Suprapubic skin (tissue), 4 donors: ENCODE measurements at regions not wholly inside any gene's neighbourhood (a gene's known extent, or its start where the extent isn't known, plus 50 kb on each side); places are given as distances from the start of the nearest gene placed in this dataset.

Source experiments
- DNase-seq, 2 donors: peaks; one replicate each; pipeline ENCODE4 v3.0.0-alpha.2; 2019; ENCODE audit warnings: low spot score in 2 of 2
- H3K27ac ChIP-seq: fragments of 200-600 bp; sonication (generic); one replicate; pipeline ENCODE4 v1.5.1; 2019
- H3K27me3 ChIP-seq: fragments of 200-600 bp; sonication (generic); one replicate; pipeline ENCODE4 v1.5.1; 2019
- H3K36me3 ChIP-seq: fragments of 200-600 bp; sonication (generic); one replicate; pipeline ENCODE4 v1.5.1; 2019
- H3K4me1 ChIP-seq: fragments of 200-600 bp; sonication (generic); one replicate; pipeline ENCODE4 v1.5.1; 2019
- H3K4me3 ChIP-seq: fragments of 200-600 bp; sonication (generic); one replicate; pipeline ENCODE4 v1.5.1; 2019; ENCODE audit warnings: mild to moderate bottlenecking
- H3K9me3 ChIP-seq: fragments of 200-600 bp; sonication (generic); one replicate; pipeline ENCODE4 v1.5.1; 2019
- EP300 ChIP-seq: sonication (generic); formaldehyde crosslinking; IDR thresholded peaks from one replicate; pipeline ENCODE4 v1.6.1; 2017; ENCODE audit warnings: antibody characterized with exemption
- POLR2A ChIP-seq, 2 donors: fragments of 450-650 bp; IDR thresholded peaks; one replicate each; pipeline ENCODE4 v1.6.1; 2017; ENCODE audit warnings: antibody characterized with exemption in 2 of 2, mild to moderate bottlenecking in 2 of 2, moderate library complexity in 2 of 2
- POLR2AphosphoS5 ChIP-seq, 3 donors: sonication (generic); formaldehyde crosslinking; IDR thresholded peaks; one replicate each; pipeline ENCODE4 v1.6.1; 2017; ENCODE audit warnings: antibody characterized with exemption in 3 of 3
- WGBS: methylation state at CpG from one replicate; pipeline ENCODE4 v1.1.5; 2018; 5-methylcytosine and 5-hydroxymethylcytosine counted together
- TF ChIP-seq, protein P1 (sequence below), 2 donors: fragments of 200-600 bp in 1 of 2; fragments of 450-650 bp in 1 of 2; sonication (generic) in 1 of 2; IDR thresholded peaks; one replicate each; pipeline ENCODE4 v1.5.1; 2016 to 2019; ENCODE audit warnings: antibody characterized with exemption in 2 of 2, mild to moderate bottlenecking in 1 of 2, moderate library complexity in 1 of 2

DNA sequence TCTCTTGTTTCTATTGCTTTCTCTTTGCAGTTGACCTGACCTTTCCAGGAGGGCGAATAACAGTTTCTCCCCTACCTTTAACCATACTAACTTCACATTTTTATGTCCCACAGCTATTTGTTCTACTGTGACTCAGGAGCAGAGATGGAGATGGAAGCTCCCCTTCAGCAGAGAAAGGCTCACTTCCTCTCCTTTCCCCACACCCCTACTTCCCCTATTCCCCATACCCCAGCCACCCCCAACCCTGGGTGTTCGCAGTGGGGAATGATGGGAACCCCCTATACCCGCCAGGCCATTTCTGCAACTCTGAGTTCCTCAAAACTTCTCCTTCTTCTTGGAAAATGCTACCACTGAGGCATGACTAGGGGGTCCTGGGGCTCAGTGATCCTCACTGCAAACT lies 285.4 kb upstream of the MGAT5 start:
- Histone ChIP-seq H3K36me3 (no peaks in the 10 kb centered on the region), H3K4me3 (no peak overlapping the region), H3K4me1 (no peaks in the 10 kb centered on the region), H3K9me3 (no peaks in the 10 kb centered on the region), H3K27ac (no peak overlapping the region), H3K27me3 (no peaks in the 10 kb centered on the region)
- WGBS: 93% methylated on average over 3 of the region's 3 CpGs
- no peak for DNase-seq
- TF ChIP-seq EP300 (no peak), POLR2A (IDR thresholded peaks at IDR 0.05) (no peak), POLR2AphosphoS5 (IDR thresholded peaks at IDR 0.05) (no peak)

DNA sequence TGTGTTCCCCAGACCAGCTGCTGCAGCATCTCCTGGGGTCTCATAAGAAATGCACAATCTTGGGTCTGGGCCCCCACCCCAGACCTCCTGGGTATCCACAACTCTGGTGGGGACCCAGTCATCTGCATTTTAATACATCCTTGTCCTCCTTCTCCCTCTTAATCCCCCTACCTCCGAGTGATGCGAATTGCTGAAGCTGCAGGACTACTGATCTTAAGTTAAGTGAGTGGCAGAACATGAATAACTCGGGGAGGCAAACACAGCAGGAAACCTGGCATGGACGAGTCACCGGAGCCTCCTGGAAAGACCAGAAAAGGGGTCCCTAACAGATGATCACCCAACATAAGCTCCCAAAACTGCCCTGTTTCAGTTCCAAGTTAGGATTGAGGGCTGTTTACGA lies 283.2 kb upstream of the MGAT5 start:
- Histone ChIP-seq H3K4me1 (no peaks in the 10 kb centered on the region), H3K27ac (no peak overlapping the region), H3K9me3 (no peaks in the 10 kb centered on the region), H3K4me3 (no peak overlapping the region), H3K27me3 (no peaks in the 10 kb centered on the region), H3K36me3 (no peaks in the 10 kb centered on the region)
- WGBS: 84% methylated on average over 6 of the region's 6 CpGs
- TF ChIP-seq POLR2A (IDR thresholded peaks at IDR 0.05): no peak
- TF ChIP-seq, protein P1, sequence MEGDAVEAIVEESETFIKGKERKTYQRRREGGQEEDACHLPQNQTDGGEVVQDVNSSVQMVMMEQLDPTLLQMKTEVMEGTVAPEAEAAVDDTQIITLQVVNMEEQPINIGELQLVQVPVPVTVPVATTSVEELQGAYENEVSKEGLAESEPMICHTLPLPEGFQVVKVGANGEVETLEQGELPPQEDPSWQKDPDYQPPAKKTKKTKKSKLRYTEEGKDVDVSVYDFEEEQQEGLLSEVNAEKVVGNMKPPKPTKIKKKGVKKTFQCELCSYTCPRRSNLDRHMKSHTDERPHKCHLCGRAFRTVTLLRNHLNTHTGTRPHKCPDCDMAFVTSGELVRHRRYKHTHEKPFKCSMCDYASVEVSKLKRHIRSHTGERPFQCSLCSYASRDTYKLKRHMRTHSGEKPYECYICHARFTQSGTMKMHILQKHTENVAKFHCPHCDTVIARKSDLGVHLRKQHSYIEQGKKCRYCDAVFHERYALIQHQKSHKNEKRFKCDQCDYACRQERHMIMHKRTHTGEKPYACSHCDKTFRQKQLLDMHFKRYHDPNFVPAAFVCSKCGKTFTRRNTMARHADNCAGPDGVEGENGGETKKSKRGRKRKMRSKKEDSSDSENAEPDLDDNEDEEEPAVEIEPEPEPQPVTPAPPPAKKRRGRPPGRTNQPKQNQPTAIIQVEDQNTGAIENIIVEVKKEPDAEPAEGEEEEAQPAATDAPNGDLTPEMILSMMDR (IDR thresholded peaks at IDR 0.05): no peak
- no peak for TF ChIP-seq POLR2AphosphoS5 (IDR thresholded peaks at IDR 0.05)
- TF ChIP-seq EP300: no peak
- DNase-seq: no peak

DNA sequence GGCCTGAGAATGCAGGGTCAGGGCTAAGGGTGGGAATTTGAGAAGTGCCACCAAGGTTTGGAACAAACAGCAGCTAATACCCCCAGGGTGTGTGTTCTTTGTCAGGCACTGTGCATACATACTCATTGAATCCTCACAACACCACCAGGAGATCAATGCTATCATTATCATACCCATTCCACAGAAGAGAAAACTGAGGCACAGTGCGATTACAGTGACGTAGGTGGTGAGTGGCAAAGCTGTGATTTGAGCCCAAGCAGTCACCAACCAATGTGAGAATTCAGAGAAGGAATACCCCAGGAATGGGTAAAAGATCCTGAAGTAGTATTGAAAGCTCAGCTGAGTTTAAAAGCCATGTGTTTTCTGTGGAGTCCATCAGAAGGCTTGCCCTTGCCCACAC lies 281.6 kb upstream of the MGAT5 start:
- 83% methylated on average over 2 of the region's 2 CpGs for WGBS
- DNase-seq: no peak
- Histone ChIP-seq H3K4me1 (no peaks in the 10 kb centered on the region), H3K27ac (no peak overlapping the region), H3K36me3 (no peaks in the 10 kb centered on the region), H3K27me3 (no peaks in the 10 kb centered on the region), H3K4me3 (no peak overlapping the region), H3K9me3 (no peaks in the 10 kb centered on the region)
- TF ChIP-seq EP300: no peak
- TF ChIP-seq POLR2A (IDR thresholded peaks at IDR 0.05): no peak
- no peak for TF ChIP-seq POLR2AphosphoS5 (IDR thresholded peaks at IDR 0.05)
- TF ChIP-seq, protein P1 (IDR thresholded peaks at IDR 0.05): no peak

DNA sequence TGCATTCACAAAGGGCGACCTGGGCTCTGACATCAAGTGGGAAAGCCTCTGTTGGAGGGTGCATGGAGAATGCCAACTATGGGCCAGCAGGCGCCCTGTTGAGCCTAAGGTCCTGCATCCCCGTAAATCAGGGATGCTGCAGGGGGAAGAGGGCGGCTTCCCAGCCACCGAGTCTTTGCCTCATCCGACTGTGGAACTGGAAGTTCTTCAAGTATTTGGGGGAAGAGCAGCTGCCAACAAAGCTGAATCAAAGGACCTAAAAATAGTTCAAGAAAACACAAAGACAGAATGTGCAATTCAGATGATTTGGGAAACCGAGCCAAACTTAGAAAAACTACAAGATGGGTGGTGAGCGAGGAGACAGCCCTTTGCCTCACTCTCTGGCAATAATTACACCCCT lies 281.1 kb upstream of the MGAT5 start:
- no peak for DNase-seq
- 18% methylated on average over 8 of the region's 8 CpGs for WGBS
- no peak overlapping the region for H3K27ac ChIP-seq
- H3K36me3 ChIP-seq: no peaks in the 10 kb centered on the region
- H3K9me3 ChIP-seq: no peaks in the 10 kb centered on the region
- no peaks in the 10 kb centered on the region for H3K27me3 ChIP-seq
- TF ChIP-seq POLR2AphosphoS5 (IDR thresholded peaks at IDR 0.05): no peak
- TF ChIP-seq, protein P1 (IDR thresholded peaks at IDR 0.05): no peak
- no peak for TF ChIP-seq POLR2A (IDR thresholded peaks at IDR 0.05)
- no peak for TF ChIP-seq EP300
- no peak overlapping the region for H3K4me3 ChIP-seq
- H3K4me1 ChIP-seq: no peaks in the 10 kb centered on the region

DNA sequence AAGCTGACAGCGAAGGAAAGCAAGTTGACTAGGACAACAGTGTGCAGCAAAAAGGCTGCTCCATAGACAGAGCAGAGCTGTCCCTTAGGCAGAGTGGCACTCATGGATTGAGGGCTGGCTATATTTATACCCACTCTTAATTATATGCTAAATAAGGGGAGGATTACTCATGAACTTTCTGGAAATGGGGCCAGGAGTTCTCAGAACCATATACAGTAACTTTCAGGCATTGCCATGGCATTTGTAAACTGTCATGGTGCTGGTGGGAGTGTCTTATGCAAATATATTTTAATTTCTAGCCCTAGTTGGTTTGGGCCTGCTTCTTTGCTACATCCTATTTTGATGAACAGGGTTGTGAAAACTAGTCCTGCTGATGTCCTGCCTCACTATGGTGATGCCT lies 279.5 kb upstream of the MGAT5 start:
- 96% methylated on average over 1 of the region's 1 CpG for WGBS
- H3K4me1 ChIP-seq: no peaks in the 10 kb centered on the region
- H3K36me3 ChIP-seq: no peaks in the 10 kb centered on the region
- no peak overlapping the region for H3K27ac ChIP-seq
- TF ChIP-seq POLR2AphosphoS5 (IDR thresholded peaks at IDR 0.05) (no peak), EP300 (no peak), POLR2A (IDR thresholded peaks at IDR 0.05) (no peak)
- TF ChIP-seq, protein P1 (IDR thresholded peaks at IDR 0.05): no peak
- H3K4me3 ChIP-seq: no peak overlapping the region
- DNase-seq: no peak
- no peaks in the 10 kb centered on the region for H3K9me3 ChIP-seq
- no peaks in the 10 kb centered on the region for H3K27me3 ChIP-seq

DNA sequence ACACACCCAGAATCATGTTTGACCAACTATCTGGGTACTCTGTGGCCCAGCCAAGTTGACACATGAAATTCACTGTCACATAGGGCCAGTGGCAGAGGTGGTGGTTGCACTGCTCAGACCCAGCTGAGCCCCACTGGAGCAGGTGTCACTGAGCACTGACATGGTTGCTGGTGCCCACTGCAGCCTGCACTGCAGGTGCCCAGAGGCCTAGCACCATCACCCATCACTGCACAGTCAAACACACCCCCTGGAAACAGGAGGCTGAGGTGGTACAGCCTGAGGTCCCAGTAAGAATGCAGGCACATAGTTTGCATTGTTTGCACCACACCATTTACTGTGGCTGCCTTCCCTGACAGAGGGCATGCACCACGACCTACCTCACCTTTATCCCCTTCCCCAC lies 278.7 kb upstream of the MGAT5 start:
- no peak for DNase-seq
- no peaks in the 10 kb centered on the region for H3K9me3 ChIP-seq
- H3K27me3 ChIP-seq: no peaks in the 10 kb centered on the region
- TF ChIP-seq EP300 (no peak), POLR2A (IDR thresholded peaks at IDR 0.05) (no peak), POLR2AphosphoS5 (IDR thresholded peaks at IDR 0.05) (no peak)
- TF ChIP-seq, protein P1 (IDR thresholded peaks at IDR 0.05): no peak
- no peaks in the 10 kb centered on the region for H3K4me1 ChIP-seq
- H3K4me3 ChIP-seq: no peak overlapping the region
- WGBS: 31% methylated on average over 1 of the region's 1 CpG
- no peaks in the 10 kb centered on the region for H3K36me3 ChIP-seq
- H3K27ac ChIP-seq: no peak overlapping the region
